ENCODE measurements at regions not wholly inside any gene's neighbourhood (a gene's known extent, or its start where the extent isn't known, plus 50 kb on each side); places are given as distances from the start of the nearest gene placed in this dataset.

DNA sequence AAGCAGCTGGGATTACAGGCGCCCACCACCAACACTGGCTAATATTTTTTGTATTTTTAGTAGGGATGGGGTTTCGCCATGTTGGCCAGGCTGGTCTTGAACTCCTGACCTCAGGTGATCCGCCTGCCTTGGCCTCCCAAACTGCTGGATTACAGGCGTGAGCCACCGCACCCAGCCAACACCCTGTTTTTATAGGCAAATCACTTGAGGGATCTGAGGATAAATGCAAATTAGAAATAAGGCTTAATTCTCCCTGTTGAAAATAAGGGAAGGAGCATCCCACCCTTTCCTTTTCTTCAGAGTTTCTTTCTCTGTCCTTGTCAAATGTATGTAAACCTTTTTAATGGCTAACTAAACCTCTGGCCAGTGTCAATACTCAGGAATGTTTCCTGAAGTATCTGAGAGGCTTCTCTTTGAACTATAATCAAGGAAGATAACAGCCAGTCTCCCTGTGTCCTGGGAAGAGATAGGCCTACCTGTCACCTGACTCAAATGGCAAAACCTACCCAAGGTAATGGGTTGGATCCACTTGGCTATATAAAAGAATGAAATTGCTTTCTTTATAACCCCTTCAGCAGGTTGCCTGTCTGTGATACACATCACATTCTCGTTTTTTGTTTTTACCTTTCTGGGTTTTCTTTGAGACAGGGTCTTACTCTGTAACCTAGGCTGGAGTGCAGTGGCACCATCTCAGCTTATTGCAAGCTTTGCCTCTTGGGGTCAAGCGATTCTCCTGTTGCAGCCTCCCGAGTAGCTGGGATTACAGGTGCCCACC is 64.5 kb upstream of the TNFAIP3 start:
- POLR2A ChIA-PET (ENCODE audit: unreplicated experiment) = no interaction called here
- no peak overlapping the region for H2BK20ac ChIP-seq (ENCODE audit: low read depth, low read length)
- no peak overlapping the region for H3K4ac ChIP-seq (ENCODE audit: low read depth, low read length)
- no peak overlapping the region for H3K56ac ChIP-seq (ENCODE audit: extremely low read depth, insufficient read depth, low read length)
- WGBS, 2 experiments (ENCODE audit: extremely low coverage in 2 of 2, insufficient read length in 1 of 2) = 74% methylated on average over 3 of the region's 8 CpGs; no CpG with 5 or more reads in 1 of the 2 experiments
- ATAC-seq (ENCODE audit: low read depth) = no peak
- H3K27ac ChIP-seq (ENCODE audit: insufficient read depth, low read length) = no peak overlapping the region
- H2BK5ac ChIP-seq (ENCODE audit: low read depth, low read length, poor library complexity, severe bottlenecking) = no peak overlapping the region
- no peak overlapping the region for H2AK9ac ChIP-seq (replicated peaks; ENCODE audit: low read depth, low read length, poor library complexity)
- H3K18ac ChIP-seq (ENCODE audit: low read depth, low read length) = no peak overlapping the region
- TF ChIP-seq SMC3 (IDR thresholded peaks at IDR 0.05; ENCODE audit: low read depth, low read length) (no peak), NFE2L2 (IDR thresholded peaks at IDR 0.05; ENCODE audit: low read depth, low read length) (no peak), CEBPB (IDR thresholded peaks at IDR 0.05; ENCODE audit: low read depth, low read length) (no peak), RAD21 (IDR thresholded peaks at IDR 0.05; ENCODE audit: low read length) (no peak), FOS (IDR thresholded peaks at IDR 0.05; ENCODE audit: low read depth, low read length) (no peak), MXI1 (IDR thresholded peaks at IDR 0.05; ENCODE audit: borderline replicate concordance, low read depth, low read length) (no peak), POLR2A (IDR thresholded peaks at IDR 0.05; ENCODE audit: low read depth, low read length) (no peak), CTCF (conservative IDR thresholded peaks at IDR 0.05; ENCODE audit: low read depth, low read length) (no peak), RFX5 (IDR thresholded peaks at IDR 0.05; ENCODE audit: low read depth, low read length) (no peak), MAZ (IDR thresholded peaks at IDR 0.05; ENCODE audit: borderline replicate concordance, low read depth, low read length) (no peak), RCOR1 (IDR thresholded peaks at IDR 0.05; ENCODE audit: insufficient replicate concordance, low read length) (no peak), BHLHE40 (IDR thresholded peaks at IDR 0.05; ENCODE audit: low read depth, low read length) (no peak), MAFK (IDR thresholded peaks at IDR 0.05; ENCODE audit: low read depth, low read length) (no peak), CHD1 (IDR thresholded peaks at IDR 0.05; ENCODE audit: low read depth, low read length) (no peak)
- TF ChIP-seq, protein P1, sequence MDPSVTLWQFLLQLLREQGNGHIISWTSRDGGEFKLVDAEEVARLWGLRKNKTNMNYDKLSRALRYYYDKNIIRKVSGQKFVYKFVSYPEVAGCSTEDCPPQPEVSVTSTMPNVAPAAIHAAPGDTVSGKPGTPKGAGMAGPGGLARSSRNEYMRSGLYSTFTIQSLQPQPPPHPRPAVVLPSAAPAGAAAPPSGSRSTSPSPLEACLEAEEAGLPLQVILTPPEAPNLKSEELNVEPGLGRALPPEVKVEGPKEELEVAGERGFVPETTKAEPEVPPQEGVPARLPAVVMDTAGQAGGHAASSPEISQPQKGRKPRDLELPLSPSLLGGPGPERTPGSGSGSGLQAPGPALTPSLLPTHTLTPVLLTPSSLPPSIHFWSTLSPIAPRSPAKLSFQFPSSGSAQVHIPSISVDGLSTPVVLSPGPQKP (IDR thresholded peaks at IDR 0.05; ENCODE audit: borderline replicate concordance, low read depth, low read length) = no peak
- TF ChIP-seq, protein P2, sequence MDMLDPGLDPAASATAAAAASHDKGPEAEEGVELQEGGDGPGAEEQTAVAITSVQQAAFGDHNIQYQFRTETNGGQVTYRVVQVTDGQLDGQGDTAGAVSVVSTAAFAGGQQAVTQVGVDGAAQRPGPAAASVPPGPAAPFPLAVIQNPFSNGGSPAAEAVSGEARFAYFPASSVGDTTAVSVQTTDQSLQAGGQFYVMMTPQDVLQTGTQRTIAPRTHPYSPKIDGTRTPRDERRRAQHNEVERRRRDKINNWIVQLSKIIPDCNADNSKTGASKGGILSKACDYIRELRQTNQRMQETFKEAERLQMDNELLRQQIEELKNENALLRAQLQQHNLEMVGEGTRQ (IDR thresholded peaks at IDR 0.05; ENCODE audit: low read depth, low read length) = no peak
- BruUV-seq (replicated peaks) = no TSS peak
- no peak overlapping the region for H2BK120ac ChIP-seq (ENCODE audit: low read depth, low read length)
- no peaks in the 10 kb centered on the region for H3K36me3 ChIP-seq (ENCODE audit: control insufficient read depth, insufficient read depth, low read length)
- no peak overlapping the region for H3K14ac ChIP-seq (replicated peaks; ENCODE audit: low read depth, low read length)
- no peak overlapping the region for H2BK15ac ChIP-seq (ENCODE audit: low read depth, low read length)
- 0 out of 2 replicates have a peak, but pooled peaks cover 7% of the 10 kb centered on the region for H3K9me1 ChIP-seq (ENCODE audit: insufficient read depth, low read length)
- H3K79me1 ChIP-seq (ENCODE audit: low read depth in 1 of 2, low read length in 2 of 2) = no peaks in the 10 kb centered on the region
- dilution Hi-C loops (cut with HindIII; ENCODE audit: low sequenced_read_pairs, unreplicated experiment) = no loop called here
- no peak overlapping the region for H3K4me3 ChIP-seq (ENCODE audit: insufficient read depth, low read depth, low read length)
- no peak overlapping the region for H4K91ac ChIP-seq (ENCODE audit: insufficient read depth, low read depth, low read length)
- H4K5ac ChIP-seq (ENCODE audit: low read depth, low read length) = no peak overlapping the region
- H4K20me1 ChIP-seq (ENCODE audit: insufficient read depth, low read length) = no peaks in the 10 kb centered on the region
- H3K9ac ChIP-seq (ENCODE audit: low read depth, low read length) = no peak overlapping the region
- DNase-seq = no peak
- CTCF ChIA-PET = no interaction called here
- no peaks in the 10 kb centered on the region for H3K27me3 ChIP-seq (ENCODE audit: control insufficient read depth, insufficient read depth, low read length)
- no peaks in the 10 kb centered on the region for H3K9me3 ChIP-seq (ENCODE audit: control insufficient read depth, insufficient read depth, low read length)
- H3K4me2 ChIP-seq (ENCODE audit: low read depth, low read length) = no peak overlapping the region
- no peak overlapping the region for H4K8ac ChIP-seq (ENCODE audit: low read depth in 2 of 2, low read length in 2 of 2)
- H3K23ac ChIP-seq (ENCODE audit: low read depth, low read length) = no peak overlapping the region
- no peak overlapping the region for H2AFZ ChIP-seq (replicated peaks; ENCODE audit: low read length, poor library complexity)
- intact Hi-C loops (cut with micrococcal nuclease) = no loop called here
- in situ Hi-C loops (cut with MboI; ENCODE audit: low sequenced_read_pairs) = no loop called here
- no peak overlapping the region for H2AK5ac ChIP-seq (ENCODE audit: low read depth, low read length)
- no peaks in the 10 kb centered on the region; the same call in 1 of the 2 replicates for H3K4me1 ChIP-seq (ENCODE audit: control insufficient read depth, insufficient read depth, low read length)
